Stimulated activated memory B cell treated with anti-CD40 and anti-IgM and Interleukin-4, amounts not matched to agents 10 μg/mL and 1 μg/mL and 100 μg/mL, for 72 hours (primary cell): ENCODE measurements at regions not wholly inside any gene's neighbourhood (a gene's known extent, or its start where the extent isn't known, plus 50 kb on each side); places are given as distances from the start of the nearest gene placed in this dataset.

ENCODE experiments used
- ATAC-seq: fragments of 150-1000 bp; cut with Tn5 transposase; 2 replicates; pipeline ENCODE4 v1.10.0; 2021
- H3K27ac Mint-ChIP-seq: one replicate; pipeline ENCODE4 v1.8.0; 2022; ENCODE audit warnings: mild to moderate bottlenecking, mixed read lengths
- H3K27me3 Mint-ChIP-seq: one replicate; pipeline ENCODE4 v1.8.0; 2022; ENCODE audit warnings: mixed read lengths
- H3K36me3 Mint-ChIP-seq: one replicate; pipeline ENCODE4 v1.8.0; 2022; ENCODE audit warnings: mixed read lengths
- H3K4me1 Mint-ChIP-seq: one replicate; pipeline ENCODE4 v1.8.0; 2022; ENCODE audit warnings: mixed read lengths
- H3K4me3 Mint-ChIP-seq: one replicate; pipeline ENCODE4 v1.8.0; 2022; ENCODE audit warnings: mild to moderate bottlenecking, moderate library complexity, mixed read lengths
- H3K9me3 Mint-ChIP-seq: one replicate; pipeline ENCODE4 v1.8.0; 2022; ENCODE audit warnings: mixed read lengths

DNA sequence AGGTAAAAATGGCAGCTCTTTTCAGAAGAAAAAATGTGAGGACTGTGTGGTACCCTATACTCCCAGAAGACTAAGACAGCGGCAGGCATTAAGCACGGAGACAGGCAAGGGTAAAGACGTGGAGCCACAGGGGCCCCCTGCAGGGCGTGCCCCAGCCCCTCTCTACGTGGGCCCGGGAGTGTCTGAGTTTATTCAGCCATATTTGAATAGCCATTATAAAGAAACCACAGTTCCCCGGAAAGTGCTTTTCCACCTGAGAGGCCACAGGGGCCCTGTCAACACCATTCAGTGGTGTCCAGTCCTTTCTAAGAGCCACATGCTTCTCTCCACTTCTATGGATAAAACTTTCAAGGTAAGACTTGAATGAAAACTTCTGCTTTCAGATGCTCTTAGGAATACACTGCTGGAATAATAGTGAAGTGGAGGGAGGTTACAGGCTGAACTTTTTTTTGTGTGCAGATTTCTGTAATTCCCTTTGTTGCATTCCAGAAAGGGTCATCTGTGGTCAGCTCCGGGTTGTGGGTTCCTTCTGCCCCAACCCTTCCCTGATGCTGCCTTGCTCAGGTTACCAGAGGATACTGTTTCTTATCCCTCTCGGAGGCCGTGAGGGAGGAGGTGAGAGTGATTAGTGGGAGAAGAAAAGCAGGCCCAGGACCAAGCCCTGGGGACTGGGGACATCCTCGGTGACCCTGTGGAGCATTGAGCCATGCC is 58.4 kb downstream of the SLC25A47 start:
- ATAC-seq, result no peak
- Mint-ChIP-seq H3K9me3 (no peaks in the 10 kb centered on the region), H3K27ac (no peak overlapping the region), H3K27me3 (no peaks in the 10 kb centered on the region), H3K4me3 (no peak overlapping the region), H3K36me3 (no peaks in the 10 kb centered on the region), H3K4me1 (peaks cover 27% of the 10 kb centered on the region)

DNA sequence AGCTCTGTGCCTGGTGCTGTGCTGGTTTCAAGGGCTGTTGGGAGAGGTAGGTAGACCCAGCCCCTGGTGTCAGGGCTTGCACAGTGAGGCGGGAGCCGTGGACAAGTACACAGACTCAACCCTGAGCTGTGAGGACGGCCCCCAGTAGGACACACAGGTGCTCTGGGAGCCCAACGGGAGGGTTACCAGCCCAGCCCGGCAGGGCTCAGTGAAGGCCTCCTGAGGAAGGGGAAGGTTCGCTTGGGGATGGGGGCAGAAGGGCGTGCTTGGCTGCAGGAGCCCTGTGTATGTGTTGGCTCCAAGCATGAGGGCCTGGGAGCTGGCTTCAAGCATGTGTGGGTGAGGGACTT is 58.9 kb downstream of the SLC25A47 start:
- H3K4me3 Mint-ChIP-seq, result no peak overlapping the region
- no peak overlapping the region for H3K27ac Mint-ChIP-seq
- H3K36me3 Mint-ChIP-seq, result no peaks in the 10 kb centered on the region
- peaks cover 21% of the 10 kb centered on the region for H3K4me1 Mint-ChIP-seq
- no peaks in the 10 kb centered on the region for H3K9me3 Mint-ChIP-seq
- no peak for ATAC-seq
- no peaks in the 10 kb centered on the region for H3K27me3 Mint-ChIP-seq

DNA sequence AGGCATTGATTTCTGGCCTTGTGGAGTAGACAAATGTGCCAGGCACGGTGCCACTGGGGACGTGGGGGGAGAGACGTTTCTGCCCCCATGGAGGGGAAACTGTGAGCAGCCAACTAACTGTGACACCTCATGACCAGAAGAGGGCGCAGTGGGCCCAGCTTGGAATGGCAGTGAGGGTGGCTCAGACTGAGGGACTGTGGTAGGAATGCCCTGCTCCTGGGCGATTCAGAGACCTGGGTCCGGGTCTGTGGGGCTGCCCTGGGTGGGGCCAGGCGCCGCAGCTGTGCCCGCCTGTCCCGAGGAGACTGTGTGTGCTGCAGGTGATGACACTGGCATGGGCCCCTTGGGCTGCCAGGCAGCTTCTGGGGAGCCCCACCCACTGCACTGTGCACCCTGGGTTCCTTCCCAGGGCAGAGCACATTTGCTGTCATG is 60.6 kb downstream of the SLC25A47 start:
- Mint-ChIP-seq H3K27ac (peak overlapping the region; percentile 48), H3K4me1 (peaks cover 21% of the 10 kb centered on the region), H3K27me3 (no peaks in the 10 kb centered on the region), H3K9me3 (no peaks in the 10 kb centered on the region), H3K4me3 (no peak overlapping the region), H3K36me3 (no peaks in the 10 kb centered on the region)
- ATAC-seq, result peak; percentile 82

DNA sequence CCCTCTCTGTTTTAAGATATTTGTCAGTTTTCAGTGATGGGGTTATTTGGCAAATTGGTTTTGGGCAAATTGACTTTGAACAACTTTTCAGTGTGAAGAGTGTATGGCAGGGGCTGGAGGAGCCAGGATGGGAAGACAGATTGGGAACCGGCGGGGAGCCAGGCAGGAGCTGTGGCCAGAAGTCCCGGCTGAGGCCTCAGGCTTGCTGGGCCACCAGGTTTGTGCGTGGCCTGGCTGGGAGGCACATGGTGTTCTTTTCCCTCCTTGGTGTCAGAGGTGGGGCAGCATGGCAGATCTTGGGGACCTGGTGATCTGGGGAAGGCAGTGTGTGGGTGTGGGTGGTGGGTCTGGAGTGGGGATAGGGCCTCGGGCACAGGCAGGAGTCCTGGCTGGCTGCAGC is 61.1 kb downstream of the SLC25A47 start:
- H3K4me3 Mint-ChIP-seq, result no peak overlapping the region
- H3K27ac Mint-ChIP-seq, result peak overlapping the region; percentile 48
- no peaks in the 10 kb centered on the region for H3K36me3 Mint-ChIP-seq
- peaks cover 21% of the 10 kb centered on the region for H3K4me1 Mint-ChIP-seq
- H3K9me3 Mint-ChIP-seq, result no peaks in the 10 kb centered on the region
- no peaks in the 10 kb centered on the region for H3K27me3 Mint-ChIP-seq
- no peak for ATAC-seq

DNA sequence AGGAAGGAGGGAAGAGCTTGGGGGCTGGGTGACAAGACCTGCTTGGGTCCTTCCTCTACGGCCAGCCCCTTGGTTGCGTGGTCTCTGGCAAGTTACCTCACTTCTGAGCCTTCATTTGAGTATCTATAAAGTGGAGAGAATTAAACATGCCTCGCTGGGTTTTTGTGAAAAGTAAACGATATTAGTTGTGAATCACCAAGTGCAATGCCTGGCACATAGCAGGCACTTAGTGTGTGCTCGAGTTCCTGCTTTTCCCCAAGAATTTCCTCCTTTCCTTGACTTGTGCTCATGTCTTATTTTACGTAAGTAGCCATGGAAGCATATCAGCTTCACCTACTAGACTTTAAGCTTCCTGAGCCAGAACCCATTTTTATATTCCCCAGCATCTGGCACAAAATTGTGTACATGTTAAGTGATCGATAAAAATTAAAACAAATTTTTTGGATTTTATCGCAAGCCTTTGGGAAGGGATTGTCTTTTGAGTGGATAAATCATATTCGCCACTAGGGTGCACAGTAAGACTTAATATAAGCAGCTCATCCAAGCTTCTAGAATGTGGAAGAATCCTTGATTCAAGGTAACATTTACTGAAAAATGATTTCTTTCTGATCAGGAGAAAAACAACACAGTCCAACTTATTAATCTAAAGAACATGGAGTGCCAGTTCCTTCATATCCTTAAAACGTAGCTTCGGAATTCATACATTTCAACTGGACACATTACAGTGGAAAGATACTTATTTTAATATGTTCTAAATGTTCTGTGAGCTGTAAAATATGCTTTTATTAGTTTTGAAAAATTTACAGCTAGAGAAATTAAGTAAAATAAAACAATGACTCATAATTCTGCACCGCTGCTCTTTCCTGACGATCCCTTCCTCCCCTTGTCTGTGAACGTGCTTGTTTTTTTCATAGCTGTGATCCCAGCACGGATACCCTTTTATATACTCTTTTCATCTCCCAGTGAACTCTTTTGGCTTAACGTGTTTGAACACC is 62.0 kb downstream of the SLC25A47 start:
- H3K4me1 Mint-ChIP-seq, result peaks cover 21% of the 10 kb centered on the region
- no peaks in the 10 kb centered on the region for H3K9me3 Mint-ChIP-seq
- H3K27me3 Mint-ChIP-seq, result no peaks in the 10 kb centered on the region
- H3K36me3 Mint-ChIP-seq, result no peaks in the 10 kb centered on the region
- peak overlapping the region; percentile 48 for H3K27ac Mint-ChIP-seq
- ATAC-seq, result no peak
- H3K4me3 Mint-ChIP-seq, result no peak overlapping the region

DNA sequence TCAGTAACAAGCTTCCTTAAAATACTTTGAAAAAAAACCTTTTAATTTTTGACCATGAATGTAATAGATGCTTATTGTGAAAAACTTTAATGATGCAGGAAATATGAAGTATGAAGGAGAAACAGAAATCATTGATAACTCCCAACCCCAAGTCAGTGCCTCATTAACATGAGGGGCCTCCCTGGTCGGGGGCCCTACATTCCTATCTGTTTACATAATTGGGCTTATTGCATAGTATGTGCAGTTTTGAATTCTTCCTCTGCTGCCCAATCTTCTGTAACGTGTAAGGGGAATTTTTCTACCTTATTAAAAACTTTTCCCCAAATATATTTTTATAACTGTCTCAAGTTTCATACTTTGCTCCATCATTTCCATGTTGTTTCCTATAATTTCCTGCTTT is 63.0 kb downstream of the SLC25A47 start:
- Mint-ChIP-seq H3K27me3 (no peaks in the 10 kb centered on the region), H3K36me3 (peaks cover 4% of the 10 kb centered on the region), H3K4me3 (no peak overlapping the region), H3K4me1 (peaks cover 21% of the 10 kb centered on the region), H3K9me3 (no peaks in the 10 kb centered on the region), H3K27ac (no peak overlapping the region)
- no peak for ATAC-seq

DNA sequence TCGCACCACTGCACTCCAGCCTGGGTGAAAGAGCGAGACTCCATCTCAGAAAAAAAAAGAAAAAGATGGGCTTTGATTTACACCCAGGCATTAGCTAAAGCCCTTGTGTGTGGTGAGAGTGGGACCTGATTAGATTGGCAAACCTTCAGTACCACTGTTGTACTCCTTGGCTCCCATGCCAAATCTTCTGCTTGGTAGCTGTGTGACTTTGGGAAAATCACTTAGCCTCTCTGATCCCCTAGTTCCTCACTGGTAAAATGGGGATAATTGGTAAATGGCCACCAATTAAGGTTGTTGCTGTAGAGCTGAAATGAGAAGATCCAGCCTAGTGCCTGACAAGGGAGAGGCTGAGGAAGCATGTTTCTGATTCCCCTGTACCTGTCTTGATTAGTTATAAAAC is 63.7 kb downstream of the SLC25A47 start:
- Mint-ChIP-seq H3K9me3 (no peaks in the 10 kb centered on the region), H3K4me1 (peaks cover 21% of the 10 kb centered on the region), H3K36me3 (peaks cover 9% of the 10 kb centered on the region), H3K4me3 (no peak overlapping the region), H3K27me3 (no peaks in the 10 kb centered on the region), H3K27ac (no peak overlapping the region)
- no peak for ATAC-seq

DNA sequence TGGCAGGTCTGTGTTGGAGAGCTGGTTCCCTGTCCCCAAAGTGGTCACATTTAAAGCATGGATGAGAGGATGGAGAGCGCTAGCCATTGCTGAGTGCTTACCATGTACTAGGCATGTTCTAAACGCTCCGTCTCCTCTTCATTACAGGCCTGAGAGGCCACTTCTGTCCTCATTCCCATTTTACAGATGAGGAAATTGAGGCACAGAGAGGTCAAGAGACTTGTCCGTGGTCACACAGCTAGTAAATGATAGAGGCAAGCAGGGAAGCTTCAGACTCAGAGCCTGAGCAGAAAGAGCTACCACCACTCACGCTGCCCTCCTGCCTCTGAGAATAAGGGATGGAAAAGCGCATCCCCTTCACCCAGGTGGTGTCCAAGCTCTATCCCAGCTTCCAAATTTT is 64.3 kb downstream of the SLC25A47 start:
- H3K36me3 Mint-ChIP-seq, result peaks cover 12% of the 10 kb centered on the region
- no peak overlapping the region for H3K27ac Mint-ChIP-seq
- H3K4me3 Mint-ChIP-seq, result no peak overlapping the region
- H3K27me3 Mint-ChIP-seq, result no peaks in the 10 kb centered on the region
- H3K9me3 Mint-ChIP-seq, result no peaks in the 10 kb centered on the region
- peaks cover 21% of the 10 kb centered on the region for H3K4me1 Mint-ChIP-seq
- no peak for ATAC-seq

DNA sequence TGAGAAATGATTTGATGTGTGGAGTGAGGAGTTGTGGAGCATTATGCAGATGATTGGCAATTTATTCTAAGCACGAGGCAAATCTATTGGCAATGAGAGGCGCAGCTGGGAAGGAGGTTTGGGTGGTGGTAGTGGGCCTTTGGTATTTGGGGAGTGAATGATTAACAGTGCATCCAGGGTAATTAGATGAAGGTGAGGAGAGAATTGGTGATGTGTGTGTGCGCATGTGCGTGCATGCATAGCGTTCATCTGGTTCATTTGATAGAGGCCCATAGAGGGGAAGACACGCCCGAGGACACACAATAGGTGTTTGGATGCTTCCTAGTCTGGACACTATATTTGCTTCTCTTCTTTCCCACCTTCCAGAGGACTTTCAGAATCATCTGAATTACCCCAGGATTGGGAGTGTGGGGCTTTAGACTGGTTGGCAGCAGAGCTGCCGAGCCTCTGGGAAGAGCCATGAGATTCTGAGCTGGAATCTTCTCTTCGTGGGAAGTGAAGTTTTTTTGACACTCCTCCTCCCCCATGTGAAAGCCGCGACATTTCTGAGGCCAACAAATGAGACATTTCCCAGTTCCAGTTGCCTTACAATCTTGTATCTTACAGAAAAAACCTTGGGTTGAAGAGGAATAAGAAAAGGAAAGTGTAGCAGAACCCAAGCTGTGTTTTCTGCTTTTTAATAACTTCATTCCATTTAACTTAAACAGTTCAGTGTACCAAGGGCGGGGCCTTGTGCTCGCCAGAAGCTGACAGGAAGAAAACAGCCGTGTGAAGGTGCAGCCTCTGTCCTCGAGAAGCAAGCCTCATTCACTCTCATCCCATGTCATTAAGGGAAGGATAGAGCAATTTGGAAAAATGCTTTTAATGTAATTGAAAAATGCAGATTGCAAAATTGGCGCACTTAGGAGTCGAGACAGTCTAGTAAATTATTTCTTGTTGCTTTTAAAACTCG is 65.2 kb downstream of the SLC25A47 start:
- no peak for ATAC-seq
- Mint-ChIP-seq H3K4me3 (no peak overlapping the region), H3K4me1 (peaks cover 21% of the 10 kb centered on the region), H3K27me3 (no peaks in the 10 kb centered on the region), H3K36me3 (peaks cover 14% of the 10 kb centered on the region), H3K9me3 (no peaks in the 10 kb centered on the region), H3K27ac (no peak overlapping the region)

DNA sequence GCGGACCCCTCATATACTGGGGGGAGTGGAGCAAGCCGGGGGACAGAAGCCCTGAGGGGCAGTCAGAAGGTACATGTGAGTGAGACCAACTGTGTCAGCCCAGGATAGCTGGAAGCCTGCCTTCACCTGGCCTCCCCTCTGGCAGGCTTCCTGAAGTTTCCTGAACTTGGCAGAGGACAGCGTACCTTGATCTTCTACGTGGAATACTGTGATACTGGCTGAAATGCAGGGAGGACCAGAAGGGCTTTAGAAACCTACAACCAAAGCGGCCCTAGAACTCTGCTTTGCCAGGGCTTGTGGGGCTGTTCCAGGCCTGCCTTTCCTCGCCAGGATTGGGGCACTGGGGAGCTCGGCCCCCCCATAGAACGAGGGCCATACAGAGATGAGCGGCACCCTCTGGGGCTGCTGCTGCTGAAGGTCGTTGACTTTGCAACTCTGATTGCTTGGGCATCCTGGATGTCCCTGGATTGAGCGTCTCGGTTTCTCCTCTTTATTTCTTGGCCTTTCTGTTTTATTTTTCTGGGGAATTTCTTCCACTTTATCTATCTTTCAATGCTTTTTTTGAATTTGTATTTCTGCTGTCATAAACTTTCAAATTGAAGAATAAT is 66.5 kb downstream of the SLC25A47 start:
- Mint-ChIP-seq H3K36me3 (peaks cover 14% of the 10 kb centered on the region), H3K27me3 (no peaks in the 10 kb centered on the region), H3K4me3 (no peak overlapping the region), H3K4me1 (peaks cover 9% of the 10 kb centered on the region), H3K27ac (no peak overlapping the region), H3K9me3 (no peaks in the 10 kb centered on the region)
- ATAC-seq, result no peak

DNA sequence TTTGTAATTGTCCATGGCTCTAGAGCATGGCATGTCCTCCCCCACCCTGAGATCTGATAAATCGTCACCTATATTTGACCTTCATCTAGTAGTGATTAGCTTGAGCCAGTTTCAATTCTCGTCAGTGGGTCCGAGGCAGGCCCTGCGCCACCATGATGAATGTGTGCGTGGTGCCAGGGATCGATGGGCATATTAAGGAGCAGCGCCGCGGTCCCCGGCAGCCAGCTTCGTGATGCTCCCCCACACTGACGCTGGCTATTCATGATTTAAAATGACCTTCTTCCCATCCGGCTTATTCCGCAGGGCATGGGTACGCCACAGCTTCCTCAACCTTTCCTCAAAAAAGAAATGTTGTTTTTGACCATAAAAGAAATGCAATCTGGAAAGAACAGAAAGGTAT is 68.0 kb downstream of the SLC25A47 start:
- ATAC-seq, result no peak
- no peak overlapping the region for H3K27ac Mint-ChIP-seq
- H3K36me3 Mint-ChIP-seq, result peaks cover 14% of the 10 kb centered on the region
- no peaks in the 10 kb centered on the region for H3K9me3 Mint-ChIP-seq
- H3K27me3 Mint-ChIP-seq, result no peaks in the 10 kb centered on the region
- H3K4me1 Mint-ChIP-seq, result peaks cover 9% of the 10 kb centered on the region
- no peak overlapping the region for H3K4me3 Mint-ChIP-seq

DNA sequence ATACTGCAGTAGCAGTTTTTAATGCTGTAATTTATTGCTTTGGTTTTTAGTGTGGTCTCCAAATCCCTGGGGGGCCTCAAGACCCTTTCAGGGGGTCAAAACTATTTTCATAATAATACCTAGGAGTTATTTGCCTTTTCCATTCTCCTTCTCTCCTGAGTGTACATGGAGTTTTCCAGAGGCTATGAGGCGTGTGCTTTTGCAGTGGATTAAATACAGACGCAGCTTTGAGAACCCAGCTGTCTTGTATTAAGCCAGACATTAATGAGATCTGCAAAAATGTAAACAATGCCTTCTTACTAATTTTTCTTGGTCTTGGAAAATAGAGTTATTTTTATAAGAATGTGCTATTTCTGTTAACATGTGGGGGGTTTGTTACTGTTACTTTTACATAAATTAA is 68.6 kb downstream of the SLC25A47 start:
- H3K4me1 Mint-ChIP-seq, result peaks cover 9% of the 10 kb centered on the region
- H3K27ac Mint-ChIP-seq, result no peak overlapping the region
- no peak overlapping the region for H3K4me3 Mint-ChIP-seq
- no peaks in the 10 kb centered on the region for H3K27me3 Mint-ChIP-seq
- no peaks in the 10 kb centered on the region for H3K9me3 Mint-ChIP-seq
- H3K36me3 Mint-ChIP-seq, result peaks cover 18% of the 10 kb centered on the region
- no peak for ATAC-seq

DNA sequence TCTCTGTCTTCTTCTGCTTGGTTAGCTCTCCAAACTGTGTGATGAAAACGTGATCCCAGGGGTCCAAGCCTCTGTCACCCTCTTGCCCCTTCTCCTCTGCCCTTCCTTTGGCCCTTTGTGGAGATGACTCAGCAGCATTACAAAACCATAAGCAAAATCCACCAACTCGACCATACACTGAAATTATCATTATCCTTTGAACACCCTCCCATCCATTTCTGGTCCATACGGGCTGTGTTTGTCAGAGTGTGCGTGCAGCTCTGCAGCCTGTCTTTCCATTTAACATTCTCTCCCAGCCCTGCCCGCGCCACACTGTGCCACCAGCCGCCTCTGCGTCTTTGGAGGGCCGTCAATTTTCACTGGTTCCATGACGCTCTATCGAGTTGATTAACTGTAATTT is 69.2 kb downstream of the SLC25A47 start:
- no peak for ATAC-seq
- peaks cover 24% of the 10 kb centered on the region for H3K36me3 Mint-ChIP-seq
- no peak overlapping the region for H3K4me3 Mint-ChIP-seq
- H3K4me1 Mint-ChIP-seq, result peaks cover 9% of the 10 kb centered on the region
- no peaks in the 10 kb centered on the region for H3K27me3 Mint-ChIP-seq
- H3K27ac Mint-ChIP-seq, result no peak overlapping the region
- no peaks in the 10 kb centered on the region for H3K9me3 Mint-ChIP-seq

DNA sequence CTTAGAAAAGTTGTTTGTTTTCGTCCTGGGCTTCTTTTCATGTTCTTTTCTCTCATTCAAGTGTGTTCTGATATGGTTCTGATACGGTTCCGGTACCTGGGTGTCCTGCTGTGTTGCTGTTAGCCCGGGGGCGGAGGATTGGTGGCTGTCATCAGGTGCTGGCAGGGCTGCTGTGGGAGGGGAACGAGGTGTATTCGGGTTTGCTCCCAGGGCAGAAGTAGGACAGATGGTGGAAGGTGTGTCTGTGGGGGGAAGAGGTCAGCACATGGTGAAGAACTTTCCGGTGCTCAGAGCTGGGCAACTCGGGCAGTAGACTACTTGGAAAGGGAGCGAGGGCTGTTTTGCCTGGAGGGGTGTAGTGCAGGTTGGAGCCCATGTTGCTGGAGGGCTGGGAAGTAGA is 70.2 kb downstream of the SLC25A47 start:
- no peak overlapping the region for H3K4me3 Mint-ChIP-seq
- H3K27me3 Mint-ChIP-seq, result no peaks in the 10 kb centered on the region
- no peak overlapping the region for H3K27ac Mint-ChIP-seq

More for the DNA sequence above, 70.2 kb downstream of the SLC25A47 start:
- no peak for ATAC-seq
- H3K9me3 Mint-ChIP-seq, result no peaks in the 10 kb centered on the region
- H3K4me1 Mint-ChIP-seq, result peaks cover under 1% of the 10 kb centered on the region
- H3K36me3 Mint-ChIP-seq, result peaks cover 28% of the 10 kb centered on the region
